ELR (cell line): ENCODE measurements at regions not wholly inside any gene's neighbourhood (a gene's known extent, or its start where the extent isn't known, plus 50 kb on each side); places are given as distances from the start of the nearest gene placed in this dataset.

Source experiments
- DNase-seq: peaks from one replicate; pipeline ENCODE4 v3.0.0-alpha.2; 2015; ENCODE audit warnings: low read depth

- DNase-seq: no peak
Observed at GRCh38 chr6:165913676-165914570, 250.9 kb upstream of the PDE10A start.

GRCh38 chr6:165910184-165910966 is 247.3 kb upstream of the PDE10A start:
- DNase-seq: peak; percentile 56

GRCh38 chr6:165906736-165907135 is 243.7 kb upstream of the PDE10A start:
- DNase-seq: no peak

GRCh38 chr6:165905744-165906143 is 242.7 kb upstream of the PDE10A start:
- no peak for DNase-seq

GRCh38 chr6:165900970-165901369 is 237.9 kb upstream of the PDE10A start:
- no peak for DNase-seq

- DNase-seq: no peak
Observed at GRCh38 chr6:165899611-165900010, 236.6 kb upstream of the PDE10A start.

GRCh38 chr6:165895421-165896165 is 232.6 kb upstream of the PDE10A start:
- DNase-seq: no peak

- DNase-seq: no peak
Observed at GRCh38 chr6:165894171-165894825, 231.3 kb upstream of the PDE10A start.

GRCh38 chr6:165893431-165893830 is 230.4 kb upstream of the PDE10A start:
- DNase-seq: no peak

GRCh38 chr6:165891320-165891719 is 228.3 kb upstream of the PDE10A start:
- DNase-seq: no peak

- DNase-seq: no peak
Observed at GRCh38 chr6:165890404-165890735, 227.3 kb upstream of the PDE10A start.

- peak; percentile 50 for DNase-seq
Observed at GRCh38 chr6:165889636-165890403, 226.8 kb upstream of the PDE10A start.

GRCh38 chr6:165886169-165886568 is 223.1 kb upstream of the PDE10A start:
- DNase-seq: no peak

- peak; percentile 74 for DNase-seq
Observed at GRCh38 chr6:165884813-165885765, 222.0 kb upstream of the PDE10A start.

GRCh38 chr6:165883851-165884640 is 221.0 kb upstream of the PDE10A start:
- peak; percentile 36 for DNase-seq

GRCh38 chr6:165881806-165882205 is 218.8 kb upstream of the PDE10A start:
- no peak for DNase-seq

- no peak for DNase-seq
Observed at GRCh38 chr6:165880686-165881085, 217.6 kb upstream of the PDE10A start.

- DNase-seq: no peak
Observed at GRCh38 chr6:165877773-165878172, 214.7 kb upstream of the PDE10A start.

- DNase-seq: no peak
Observed at GRCh38 chr6:165877192-165877591, 214.2 kb upstream of the PDE10A start.
